Colonic mucosa (tissue), 4 donors: ENCODE measurements at regions not wholly inside any gene's neighbourhood (a gene's known extent, or its start where the extent isn't known, plus 50 kb on each side); places are given as distances from the start of the nearest gene placed in this dataset.

Experiments used
- DNase-seq: peaks from one replicate; pipeline ENCODE4 v3.0.0-alpha.2; 2020
- H3K27ac ChIP-seq: fragments of 200-600 bp; one replicate; pipeline ENCODE4 v1.8.0; 2021
- H3K27me3 ChIP-seq: fragments of 200-600 bp; one replicate; pipeline ENCODE4 v1.8.0; 2021
- H3K36me3 ChIP-seq: fragments of 200-600 bp; one replicate; pipeline ENCODE4 v1.8.0; 2021
- H3K4me1 ChIP-seq: fragments of 200-600 bp; one replicate; pipeline ENCODE4 v1.8.0; 2021; ENCODE audit warnings: mild to moderate bottlenecking
- H3K4me3 ChIP-seq: fragments of 200-600 bp; one replicate; pipeline ENCODE4 v1.8.0; 2021
- H3K9ac ChIP-seq, 2 donors: one replicate each; pipeline ENCODE4 v1.7.0; 2013; ENCODE audit warnings: control low read depth in 2 of 2, low read depth in 2 of 2, low read length in 2 of 2
- H3K9me3 ChIP-seq: fragments of 200-600 bp; one replicate; pipeline ENCODE4 v1.8.0; 2021
- intact Hi-C: fragments of 100-400 bp; cut with DNase I; formaldehyde crosslinking; loops from one replicate; pipeline ENCODE4 v1.14.1; 2022
- TF ChIP-seq, protein P1 (sequence below): fragments of 200-600 bp; IDR thresholded peaks from one replicate; pipeline ENCODE4 v1.8.0; 2022; ENCODE audit warnings: antibody characterized with exemption, mild to moderate bottlenecking
- donor health status: healthy.
- donor health status: DM: no; HTN: no; CAD: no.
- donor health status: DM: no; HTN: no; CAD: no.

- no peaks in the 10 kb centered on the region for H3K27me3 ChIP-seq
- intact Hi-C loops: no loop called here
- no peak overlapping the region for H3K27ac ChIP-seq
- no peaks in the 10 kb centered on the region for H3K36me3 ChIP-seq
- no peak for DNase-seq
- H3K4me1 ChIP-seq: no peaks in the 10 kb centered on the region
- no peaks in the 10 kb centered on the region for H3K9me3 ChIP-seq
- no peak overlapping the region for H3K9ac ChIP-seq
- H3K4me3 ChIP-seq: no peak overlapping the region
- TF ChIP-seq, protein P1, sequence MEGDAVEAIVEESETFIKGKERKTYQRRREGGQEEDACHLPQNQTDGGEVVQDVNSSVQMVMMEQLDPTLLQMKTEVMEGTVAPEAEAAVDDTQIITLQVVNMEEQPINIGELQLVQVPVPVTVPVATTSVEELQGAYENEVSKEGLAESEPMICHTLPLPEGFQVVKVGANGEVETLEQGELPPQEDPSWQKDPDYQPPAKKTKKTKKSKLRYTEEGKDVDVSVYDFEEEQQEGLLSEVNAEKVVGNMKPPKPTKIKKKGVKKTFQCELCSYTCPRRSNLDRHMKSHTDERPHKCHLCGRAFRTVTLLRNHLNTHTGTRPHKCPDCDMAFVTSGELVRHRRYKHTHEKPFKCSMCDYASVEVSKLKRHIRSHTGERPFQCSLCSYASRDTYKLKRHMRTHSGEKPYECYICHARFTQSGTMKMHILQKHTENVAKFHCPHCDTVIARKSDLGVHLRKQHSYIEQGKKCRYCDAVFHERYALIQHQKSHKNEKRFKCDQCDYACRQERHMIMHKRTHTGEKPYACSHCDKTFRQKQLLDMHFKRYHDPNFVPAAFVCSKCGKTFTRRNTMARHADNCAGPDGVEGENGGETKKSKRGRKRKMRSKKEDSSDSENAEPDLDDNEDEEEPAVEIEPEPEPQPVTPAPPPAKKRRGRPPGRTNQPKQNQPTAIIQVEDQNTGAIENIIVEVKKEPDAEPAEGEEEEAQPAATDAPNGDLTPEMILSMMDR: no peak
Observed at GRCh38 chr4:179028321-179028720, 1586.1 kb upstream of the AGA start.

DNA sequence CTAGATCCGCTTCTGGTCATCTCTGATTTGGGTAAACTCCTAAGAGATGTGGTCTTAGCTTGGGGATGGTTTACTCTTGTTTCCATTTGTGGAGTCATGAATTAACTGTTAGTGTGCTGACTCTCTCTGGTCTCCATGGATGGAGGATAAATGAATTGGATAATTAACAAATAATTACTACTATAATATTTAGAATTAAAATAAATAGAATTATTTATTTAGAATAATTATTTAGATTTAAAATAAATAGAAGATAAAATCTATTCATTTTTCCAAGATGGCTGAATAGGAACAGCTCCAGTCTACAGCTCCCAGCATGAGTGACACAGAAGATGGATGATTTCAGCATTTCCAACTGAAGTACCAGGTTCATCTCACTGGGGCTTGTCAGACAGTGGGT is 1587.4 kb upstream of the AGA start:
- intact Hi-C loops: no loop called here
- no peaks in the 10 kb centered on the region for H3K9me3 ChIP-seq
- H3K4me3 ChIP-seq: no peak overlapping the region
- H3K27me3 ChIP-seq: no peaks in the 10 kb centered on the region
- no peaks in the 10 kb centered on the region for H3K36me3 ChIP-seq
- no peak for DNase-seq
- TF ChIP-seq, protein P1: no peak
- no peak overlapping the region for H3K9ac ChIP-seq
- no peak overlapping the region for H3K27ac ChIP-seq
- H3K4me1 ChIP-seq: no peaks in the 10 kb centered on the region

DNA sequence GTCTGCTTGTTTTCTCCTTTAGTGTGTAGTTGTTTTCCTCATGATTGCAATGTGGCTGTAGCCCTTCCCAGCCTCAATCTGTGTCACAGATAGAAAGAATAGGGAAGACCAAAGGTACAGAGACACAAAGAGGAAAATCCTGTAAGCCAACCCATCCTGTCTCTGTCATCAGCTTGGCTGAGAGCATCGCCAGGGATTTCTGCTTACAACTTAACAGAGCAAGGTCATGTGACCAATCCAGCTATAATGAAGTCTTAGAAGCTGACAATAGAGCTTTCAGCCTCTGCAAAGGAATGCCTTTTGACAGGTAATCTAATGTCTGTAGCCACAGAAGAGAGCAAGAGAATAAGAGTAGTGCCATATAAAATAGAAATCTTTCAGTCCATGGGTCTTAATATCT is 1598.0 kb upstream of the AGA start:
- intact Hi-C loops: no loop called here
- TF ChIP-seq, protein P1: no peak
- Histone ChIP-seq H3K36me3 (no peaks in the 10 kb centered on the region), H3K27ac (no peak overlapping the region), H3K4me3 (no peak overlapping the region), H3K27me3 (no peaks in the 10 kb centered on the region), H3K9ac (no peak overlapping the region), H3K4me1 (no peaks in the 10 kb centered on the region), H3K9me3 (no peaks in the 10 kb centered on the region)
- DNase-seq: no peak

GRCh38 chr4:179048839-179049453 is 1606.7 kb upstream of the AGA start:
- no peaks in the 10 kb centered on the region for H3K27me3 ChIP-seq
- intact Hi-C loops: no loop called here
- H3K9me3 ChIP-seq: no peaks in the 10 kb centered on the region
- no peak overlapping the region for H3K27ac ChIP-seq
- H3K9ac ChIP-seq: no peak overlapping the region
- DNase-seq: no peak
- no peaks in the 10 kb centered on the region for H3K4me1 ChIP-seq
- TF ChIP-seq, protein P1: no peak
- H3K4me3 ChIP-seq: no peak overlapping the region
- H3K36me3 ChIP-seq: no peaks in the 10 kb centered on the region

GRCh38 chr4:179051206-179051605 is 1609.0 kb upstream of the AGA start:
- H3K27me3 ChIP-seq: no peaks in the 10 kb centered on the region
- H3K4me3 ChIP-seq: no peak overlapping the region
- intact Hi-C loops: no loop called here
- H3K4me1 ChIP-seq: no peaks in the 10 kb centered on the region
- TF ChIP-seq, protein P1: no peak
- no peak overlapping the region for H3K9ac ChIP-seq
- no peak for DNase-seq
- H3K36me3 ChIP-seq: no peaks in the 10 kb centered on the region
- H3K27ac ChIP-seq: no peak overlapping the region
- H3K9me3 ChIP-seq: no peaks in the 10 kb centered on the region
